Pancreas (tissue), 10 donors: ENCODE measurements at regions not wholly inside any gene's neighbourhood (a gene's known extent, or its start where the extent isn't known, plus 50 kb on each side); places are given as distances from the start of the nearest gene placed in this dataset.

Experiments
- ATAC-seq, 4 donors: fragments of 200-7000 bp; cut with Tn5 transposase; one replicate each; pipeline versions ENCODE4 v1.8.0 to v1.9.1; 2020; ENCODE audit warnings: mild to moderate bottlenecking in 4 of 4, moderate library complexity in 4 of 4
- DNase-seq, 6 donors: peaks; one replicate each; pipeline ENCODE4 v3.0.0-alpha.2; 2020
- FAIRE-seq: peaks from 2 replicates; lab custom pipeline; 2012; peaks lifted over from hg19 to GRCh38; lab: Jason Lieb, UNC
- H3K27ac ChIP-seq, 4 donors: fragments of 200-600 bp; sonication (generic); 1 replicate in 3 of 4; 2 replicates in 1 of 4; pipeline versions ENCODE4 v1.5.0 to v1.8.0; 2020
- H3K27me3 ChIP-seq, 4 donors: fragments of 200-600 bp; one replicate each; pipeline ENCODE4 v1.8.0; 2021
- H3K36me3 ChIP-seq, 3 donors: fragments of 200-600 bp; sonication (generic) in 1 of 3; one replicate each; pipeline versions ENCODE4 v1.5.0 to v1.8.0; 2020 to 2021
- H3K4me1 ChIP-seq, 3 donors: fragments of 200-600 bp; one replicate each; pipeline ENCODE4 v1.8.0; 2021
- H3K4me3 ChIP-seq, 4 donors: fragments of 200-600 bp; sonication (generic) in 2 of 4; one replicate each; pipeline versions ENCODE4 v1.5.0 to v1.8.0; 2020 to 2021
- H3K9me3 ChIP-seq, 4 donors: fragments of 200-600 bp; one replicate each; pipeline ENCODE4 v1.8.0; 2021
- WGBS, 2 donors: extraction: QIAGEN DNeasy Blood & Tissue Kit; methylation state at CpG; one replicate each; pipeline ENCODE4 v1.1.7; 2013; 5-methylcytosine and 5-hydroxymethylcytosine counted together
- intact Hi-C, 3 donors: fragments of 100-400 bp; cut with DNase I; formaldehyde crosslinking; loops; one replicate each; pipeline versions ENCODE4 v1.11.1 to v1.14.2; 2022
- TF ChIP-seq, protein P1 (sequence below), 4 donors: fragments of 200-600 bp; sonication (generic) in 3 of 4; IDR thresholded peaks; one replicate each; pipeline versions ENCODE4 v1.5.0 to v1.8.0; 2021; ENCODE audit warnings: antibody characterized with exemption in 4 of 4
- donor health status: healthy with polysubstance abuse.
- donor health status: DM: no; HTN: no; CAD: no; lungs with moderate emphysema.
- donor health status: DM: no; HTN: no; CAD: no.
- donor health status: control.
- donor health status: control.
- donor health status: Bipolar disorder and iron deficiency.
- donor health status: DM: yes; HTN: yes; CAD: no.
- donor health status: DM: no; HTN: no; CAD: no.
- donor health status: DM: no; HTN: no; CAD: no.
- donor health status: DM: yes; HTN: yes; CAD: no.

- intact Hi-C loops, result no loop called here
- Histone ChIP-seq H3K4me1 (no peaks in the 10 kb centered on the region), H3K36me3 (no peaks in the 10 kb centered on the region), H3K9me3 (no peaks in the 10 kb centered on the region), H3K27ac (no peak overlapping the region), H3K4me3 (no peak overlapping the region), H3K27me3 (no peaks in the 10 kb centered on the region)
- DNase-seq (no peak), FAIRE-seq (no peak), ATAC-seq (no peak)
- TF ChIP-seq, protein P1, sequence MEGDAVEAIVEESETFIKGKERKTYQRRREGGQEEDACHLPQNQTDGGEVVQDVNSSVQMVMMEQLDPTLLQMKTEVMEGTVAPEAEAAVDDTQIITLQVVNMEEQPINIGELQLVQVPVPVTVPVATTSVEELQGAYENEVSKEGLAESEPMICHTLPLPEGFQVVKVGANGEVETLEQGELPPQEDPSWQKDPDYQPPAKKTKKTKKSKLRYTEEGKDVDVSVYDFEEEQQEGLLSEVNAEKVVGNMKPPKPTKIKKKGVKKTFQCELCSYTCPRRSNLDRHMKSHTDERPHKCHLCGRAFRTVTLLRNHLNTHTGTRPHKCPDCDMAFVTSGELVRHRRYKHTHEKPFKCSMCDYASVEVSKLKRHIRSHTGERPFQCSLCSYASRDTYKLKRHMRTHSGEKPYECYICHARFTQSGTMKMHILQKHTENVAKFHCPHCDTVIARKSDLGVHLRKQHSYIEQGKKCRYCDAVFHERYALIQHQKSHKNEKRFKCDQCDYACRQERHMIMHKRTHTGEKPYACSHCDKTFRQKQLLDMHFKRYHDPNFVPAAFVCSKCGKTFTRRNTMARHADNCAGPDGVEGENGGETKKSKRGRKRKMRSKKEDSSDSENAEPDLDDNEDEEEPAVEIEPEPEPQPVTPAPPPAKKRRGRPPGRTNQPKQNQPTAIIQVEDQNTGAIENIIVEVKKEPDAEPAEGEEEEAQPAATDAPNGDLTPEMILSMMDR (IDR thresholded peaks at IDR 0.05), result no peak
Measured at GRCh38 chr10:108454793-108455192, 1290.3 kb upstream of the SORCS1 start.

DNA sequence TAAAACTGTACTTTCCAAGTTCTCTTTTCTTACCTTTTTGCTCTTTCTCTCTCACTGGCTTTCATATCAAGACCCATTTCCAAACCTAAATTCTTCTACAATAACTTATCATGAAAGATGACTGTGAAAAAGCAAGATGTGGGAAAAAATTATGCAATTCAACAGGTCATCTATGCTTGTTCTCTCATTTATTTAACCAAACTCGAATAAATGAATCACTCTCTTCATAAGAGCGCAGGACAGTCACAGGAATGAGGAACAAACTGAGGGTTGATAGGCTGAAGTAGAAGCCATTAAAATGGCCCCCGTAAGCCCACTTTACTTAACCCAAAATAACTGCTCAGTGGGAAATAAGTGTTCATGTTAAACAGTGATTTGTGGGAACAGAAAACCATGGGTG lies 1289.7 kb upstream of the SORCS1 start:
- no peak overlapping the region for H3K4me3 ChIP-seq
- intact Hi-C loops, result no loop called here
- peak in 1 of 4 donors; percentile 19 for ATAC-seq
- H3K36me3 ChIP-seq, result no peaks in the 10 kb centered on the region
- H3K9me3 ChIP-seq, result no peaks in the 10 kb centered on the region
- WGBS, 2 donors, result 68 to 73% methylated on average over 3 of the region's 3 CpGs
- H3K4me1 ChIP-seq, result no peaks in the 10 kb centered on the region
- DNase-seq, result no peak
- no peak for FAIRE-seq
- TF ChIP-seq, protein P1 (IDR thresholded peaks at IDR 0.05), result no peak
- no peaks in the 10 kb centered on the region for H3K27me3 ChIP-seq
- H3K27ac ChIP-seq, result no peak overlapping the region

- no peak for ATAC-seq
- H3K27me3 ChIP-seq, result no peaks in the 10 kb centered on the region
- no peak overlapping the region for H3K27ac ChIP-seq
- intact Hi-C loops, result no loop called here
- no peak for FAIRE-seq
- no peaks in the 10 kb centered on the region for H3K36me3 ChIP-seq
- TF ChIP-seq, protein P1 (IDR thresholded peaks at IDR 0.05), result no peak
- no peaks in the 10 kb centered on the region for H3K9me3 ChIP-seq
- no peak for DNase-seq
- H3K4me1 ChIP-seq, result no peaks in the 10 kb centered on the region
- no peak overlapping the region for H3K4me3 ChIP-seq
Measured at GRCh38 chr10:108453166-108453565, 1288.7 kb upstream of the SORCS1 start.

DNA sequence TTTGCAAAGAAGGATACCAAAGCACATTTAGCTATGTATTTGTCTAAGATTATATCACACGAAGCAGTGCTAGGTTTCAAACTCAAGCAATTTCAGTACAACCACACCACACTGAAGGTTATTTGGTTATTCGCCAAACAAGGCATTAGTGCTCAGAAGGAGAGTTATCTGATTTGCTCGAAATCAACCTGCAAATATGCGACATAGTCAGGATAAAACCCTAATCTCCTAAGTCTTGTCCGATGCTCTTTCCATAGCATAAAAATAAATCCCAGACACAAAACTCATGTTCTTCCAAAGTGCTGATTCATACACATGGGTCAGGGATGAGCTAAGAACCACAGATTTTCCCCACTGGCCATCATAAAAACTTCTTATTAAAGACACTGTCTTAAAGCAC lies 1288.0 kb upstream of the SORCS1 start:
- Histone ChIP-seq H3K4me1 (no peaks in the 10 kb centered on the region), H3K4me3 (no peak overlapping the region), H3K36me3 (no peaks in the 10 kb centered on the region), H3K27ac (no peak overlapping the region), H3K9me3 (no peaks in the 10 kb centered on the region), H3K27me3 (no peaks in the 10 kb centered on the region)
- WGBS, 2 donors, result 65 to 74% methylated on average over 5 of the region's 5 CpGs
- intact Hi-C loops, result no loop called here
- FAIRE-seq (no peak), ATAC-seq (no peak), DNase-seq (no peak)
- TF ChIP-seq, protein P1 (IDR thresholded peaks at IDR 0.05), result no peak

GRCh38 chr10:108450280-108450679 lies 1285.8 kb upstream of the SORCS1 start:
- no peak for ATAC-seq
- no peak for FAIRE-seq
- TF ChIP-seq, protein P1 (IDR thresholded peaks at IDR 0.05), result no peak
- no peaks in the 10 kb centered on the region for H3K27me3 ChIP-seq
- 48 to 66% methylated on average over 2 of the region's 2 CpGs for WGBS, 2 donors
- H3K27ac ChIP-seq, result no peak overlapping the region
- intact Hi-C loops, result no loop called here
- no peaks in the 10 kb centered on the region for H3K4me1 ChIP-seq
- H3K36me3 ChIP-seq, result no peaks in the 10 kb centered on the region
- H3K4me3 ChIP-seq, result no peak overlapping the region
- no peaks in the 10 kb centered on the region for H3K9me3 ChIP-seq
- no peak for DNase-seq
